HG02885 (cell line): ENCODE measurements at regions not wholly inside any gene's neighbourhood (a gene's known extent, or its start where the extent isn't known, plus 50 kb on each side); places are given as distances from the start of the nearest gene placed in this dataset.
"Not testable (repeated sequence)": the region's sequence is repeated elsewhere in the genome, so short reads cannot be mapped to it uniquely, and the experiment has no call there.

Experiments used
- ATAC-seq: cut with Tn5 transposase; IDR thresholded peaks from one replicate; pipeline ENCODE4 v1.9.1; 2021; ENCODE audit warnings: mild to moderate bottlenecking; ENCODE audit not compliant: unreplicated experiment, poor library complexity

GRCh38 chr11:87675993-87676392 lies 499.2 kb downstream of the RAB38 start:
- ATAC-seq = no peak

GRCh38 chr11:87666730-87667129 lies 508.5 kb downstream of the RAB38 start:
- no peak for ATAC-seq

- no peak for ATAC-seq
Measured at GRCh38 chr11:87662287-87662686, 513.0 kb downstream of the RAB38 start.

GRCh38 chr11:87660926-87661660 lies 514.1 kb downstream of the RAB38 start:
- no peak for ATAC-seq

GRCh38 chr11:87659807-87660206 lies 515.4 kb downstream of the RAB38 start:
- ATAC-seq = no peak

- no peak for ATAC-seq
Measured at GRCh38 chr11:87645626-87646025, 529.6 kb downstream of the RAB38 start.

- no peak for ATAC-seq
Measured at GRCh38 chr11:87639753-87640364, 535.4 kb downstream of the RAB38 start.

- ATAC-seq = no peak
Measured at GRCh38 chr11:87635001-87635400, 540.2 kb downstream of the RAB38 start.

- no peak for ATAC-seq
Measured at GRCh38 chr11:87634331-87634730, 540.9 kb downstream of the RAB38 start.

GRCh38 chr11:87628957-87629356 lies 546.3 kb downstream of the RAB38 start:
- no peak for ATAC-seq

- ATAC-seq = no peak
Measured at GRCh38 chr11:87628026-87628580, 547.1 kb downstream of the RAB38 start.

- not testable (repeated sequence) for ATAC-seq
Measured at GRCh38 chr11:87623531-87624365, 551.5 kb downstream of the RAB38 start.

- ATAC-seq = no peak
Measured at GRCh38 chr11:87616511-87616910, 558.7 kb downstream of the RAB38 start.

- no peak for ATAC-seq
Measured at GRCh38 chr11:87604350-87604749, 566.6 kb downstream of the TMEM135 start.

- no peak for ATAC-seq
Measured at GRCh38 chr11:87603887-87604286, 566.2 kb downstream of the TMEM135 start.

GRCh38 chr11:87602776-87603175 lies 565.0 kb downstream of the TMEM135 start:
- no peak for ATAC-seq

- no peak for ATAC-seq
Measured at GRCh38 chr11:87600938-87601337, 563.2 kb downstream of the TMEM135 start.

- no peak for ATAC-seq
Measured at GRCh38 chr11:87597725-87598124, 560.0 kb downstream of the TMEM135 start.

GRCh38 chr11:87596176-87596575 lies 558.4 kb downstream of the TMEM135 start:
- no peak for ATAC-seq

GRCh38 chr11:87589082-87589481 lies 551.3 kb downstream of the TMEM135 start:
- ATAC-seq = no peak

- ATAC-seq = not testable (repeated sequence)
Measured at GRCh38 chr11:87585613-87586012, 547.9 kb downstream of the TMEM135 start.
